ENCODE measurements at regions not wholly inside any gene's neighbourhood (a gene's known extent, or its start where the extent isn't known, plus 50 kb on each side); places are given as distances from the start of the nearest gene placed in this dataset.

DNA sequence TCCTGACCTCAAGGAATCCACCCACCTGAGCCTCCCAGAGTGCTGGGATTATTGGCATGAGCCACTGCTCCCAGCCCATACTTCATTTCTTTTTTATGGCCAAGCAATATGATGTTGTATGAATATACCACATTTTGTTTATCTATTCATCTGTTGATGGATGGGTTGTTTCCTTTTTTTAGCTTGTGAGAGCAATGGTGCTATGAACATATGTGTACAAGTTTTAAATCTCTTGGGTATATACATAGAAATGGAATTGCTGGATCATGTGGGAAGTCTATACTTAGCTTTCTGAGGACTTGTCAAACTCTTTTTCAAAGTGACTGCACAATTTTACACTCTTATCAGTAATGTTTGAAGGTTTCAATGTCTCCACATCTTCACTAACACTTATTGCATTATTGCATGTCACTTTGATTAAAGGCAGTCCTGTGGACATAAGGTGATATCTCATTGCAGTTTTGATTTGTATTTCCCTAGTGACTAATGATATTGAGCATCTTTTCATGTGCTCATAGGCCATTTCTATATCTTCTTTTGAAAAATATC is 167.1 kb upstream of the SPHKAP start:
- TF ChIP-seq CTCF (IDR thresholded peaks at IDR 0.05) = no peak
- no peak for TF ChIP-seq POLR2A (IDR thresholded peaks at IDR 0.05)

All from body of pancreas (tissue), 4 donors.